ENCODE measurements at regions not wholly inside any gene's neighbourhood (a gene's known extent, or its start where the extent isn't known, plus 50 kb on each side); places are given as distances from the start of the nearest gene placed in this dataset.
A peak's percentile ranks its signal among the peaks of the same experiment; 100 is the strongest.

DNA sequence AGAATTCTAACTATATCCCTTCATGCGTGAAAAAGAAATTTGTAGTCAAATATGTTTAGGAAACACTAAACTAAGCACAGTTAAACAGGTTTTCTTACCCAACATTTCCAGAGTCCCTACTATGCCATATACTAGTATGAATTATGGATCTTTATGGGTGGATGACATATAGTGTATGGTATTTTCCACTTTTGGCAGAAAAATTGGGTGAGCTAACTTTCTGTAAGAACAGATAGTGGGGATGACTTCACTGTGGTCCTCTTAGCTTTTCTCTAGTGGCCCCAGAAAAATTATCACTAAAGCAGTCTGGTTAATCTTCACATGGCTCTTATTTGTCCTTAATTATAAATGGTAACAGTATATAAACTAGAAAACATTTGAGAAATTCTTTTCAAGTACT lies 240.0 kb upstream of the GULP1 start:
- no peak for DNase-seq (ENCODE audit: low read depth)

DNA sequence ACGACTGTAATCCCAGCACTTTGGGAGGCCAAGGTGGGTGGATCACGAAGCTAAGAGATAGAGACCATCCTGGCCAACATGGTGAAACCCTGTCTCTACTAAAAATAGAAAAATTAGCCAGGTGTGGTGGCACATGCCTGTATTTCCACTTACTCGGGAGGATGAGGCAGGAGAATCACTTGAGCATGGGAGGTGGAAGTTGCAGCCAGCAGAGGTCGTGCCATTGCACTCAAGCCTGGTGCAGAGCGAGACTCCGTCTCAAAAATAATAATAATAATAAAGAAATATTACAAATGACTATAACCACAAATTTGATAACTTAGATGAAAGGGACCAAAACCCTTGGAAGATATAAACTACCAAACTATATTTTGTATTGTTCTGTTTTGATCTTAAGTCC lies 226.3 kb upstream of the GULP1 start:
- no peak for DNase-seq (ENCODE audit: low read depth)

DNA sequence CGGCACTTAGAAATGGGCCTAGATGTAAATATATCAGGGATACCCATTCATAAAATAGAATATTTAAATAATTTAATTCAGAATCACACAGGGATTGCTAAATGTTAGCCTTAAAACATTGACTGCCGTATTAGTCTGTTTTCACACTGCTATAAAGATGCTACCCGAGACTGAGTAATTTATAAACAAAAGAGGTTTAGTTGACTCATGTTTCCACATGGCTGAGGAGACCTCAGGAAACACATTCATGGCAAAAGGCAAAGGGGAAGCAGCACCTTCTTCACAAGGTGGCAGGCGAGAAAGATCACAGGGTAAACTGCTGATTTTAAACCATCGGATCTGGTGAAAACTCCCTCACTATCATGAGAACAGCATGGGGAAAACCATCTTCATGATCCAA lies 223.6 kb upstream of the GULP1 start:
- no peak for DNase-seq (ENCODE audit: low read depth)

DNA sequence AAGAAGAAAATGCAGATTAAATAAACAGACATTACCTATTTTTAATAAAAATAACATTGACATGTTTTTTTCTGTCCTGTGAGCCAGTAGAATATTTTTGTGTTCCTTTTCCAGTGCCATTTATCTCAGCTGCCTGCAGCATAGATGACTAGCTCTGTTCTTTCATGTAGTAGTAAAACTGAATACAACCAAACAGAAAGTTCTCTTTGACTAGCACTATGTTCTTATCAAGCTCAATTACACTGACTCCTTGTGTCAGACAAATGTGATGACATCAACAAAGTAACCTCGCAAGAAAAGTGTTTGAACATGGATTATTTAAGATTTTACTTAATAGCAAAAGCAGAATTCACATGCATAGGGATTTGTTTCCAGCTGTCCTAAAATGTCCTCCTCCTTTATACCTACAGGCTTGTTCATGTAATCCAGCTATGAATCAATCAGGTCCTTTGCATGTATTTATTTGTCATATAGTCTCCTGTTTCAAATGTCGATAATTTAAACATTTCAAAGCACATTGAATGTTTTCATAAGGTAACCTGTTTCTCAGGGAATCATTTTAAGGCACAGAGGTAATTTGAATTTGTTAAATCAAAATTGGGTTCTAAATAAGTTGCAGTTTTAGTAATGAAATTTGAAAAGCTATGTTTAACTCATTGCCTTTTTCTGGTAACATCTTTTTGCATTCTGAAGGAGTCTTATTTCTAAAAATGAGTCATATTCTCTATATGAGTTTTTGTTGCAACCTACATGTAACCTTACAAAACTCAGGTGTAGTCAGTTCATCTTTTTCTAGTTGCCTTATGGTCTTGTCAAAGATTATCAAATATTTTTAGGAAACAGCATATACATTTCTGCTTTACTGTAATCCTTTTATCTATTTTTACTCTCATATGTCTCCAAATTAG lies 215.3 kb upstream of the GULP1 start:
- DNase-seq (ENCODE audit: low read depth) = no peak

DNA sequence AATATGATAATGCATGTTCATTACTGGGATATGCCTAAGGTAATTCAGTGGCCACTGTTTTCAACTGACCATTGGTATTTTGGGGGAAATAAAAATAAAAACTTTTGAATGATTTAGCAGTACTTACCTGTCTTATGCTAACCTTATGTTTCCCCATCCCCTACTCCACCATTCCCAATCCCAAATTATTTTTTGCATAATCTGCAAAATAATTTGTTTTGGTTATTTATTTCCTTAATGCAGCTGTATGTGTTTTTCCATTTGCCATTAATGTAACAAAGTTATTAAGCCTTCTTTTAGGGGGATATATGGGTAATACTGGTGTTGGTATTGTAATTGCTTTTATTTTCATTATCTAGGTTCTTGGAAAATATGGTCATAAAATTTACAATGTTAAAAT lies 213.9 kb upstream of the GULP1 start:
- DNase-seq (ENCODE audit: low read depth) = no peak

DNA sequence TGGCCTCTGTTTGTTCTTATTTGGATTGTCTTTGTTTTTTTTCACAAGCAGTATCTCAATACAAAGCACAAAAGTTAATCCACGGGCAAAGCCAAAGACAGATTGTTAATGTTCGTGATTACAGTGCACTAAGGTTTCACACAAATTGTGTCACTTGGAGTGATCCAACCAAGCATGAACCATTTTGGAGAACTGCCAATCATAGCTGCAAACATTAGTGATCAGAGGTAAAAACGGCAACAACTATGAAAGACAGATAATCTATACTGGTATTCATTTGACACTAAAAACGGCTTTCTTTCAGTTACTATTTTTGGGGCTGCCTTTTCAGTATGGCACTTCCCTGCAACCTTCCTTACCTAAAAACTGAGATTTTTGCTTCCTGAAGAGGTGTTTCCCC lies 213.1 kb upstream of the GULP1 start:
- no peak for DNase-seq (ENCODE audit: low read depth)

DNA sequence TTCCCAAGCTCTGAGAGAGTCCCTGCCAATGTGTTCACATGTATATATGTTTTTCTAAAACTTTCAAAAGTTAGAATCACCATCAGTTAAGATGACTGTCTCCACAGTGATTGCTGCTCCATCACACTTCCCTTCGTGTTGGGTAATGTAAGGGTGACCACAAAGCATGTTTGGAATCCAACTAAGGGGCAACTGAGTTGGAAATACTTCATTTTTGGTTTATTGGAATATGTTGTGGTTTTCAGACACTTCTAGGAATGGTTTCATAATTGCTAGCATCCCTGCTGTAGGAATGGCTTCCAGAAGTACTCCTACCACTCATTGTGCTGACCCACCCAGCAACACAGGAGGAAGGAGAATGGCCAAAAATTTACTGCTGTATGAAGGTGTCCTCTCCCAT lies 212.5 kb upstream of the GULP1 start:
- peak; percentile 88 for DNase-seq (ENCODE audit: low read depth)

DNA sequence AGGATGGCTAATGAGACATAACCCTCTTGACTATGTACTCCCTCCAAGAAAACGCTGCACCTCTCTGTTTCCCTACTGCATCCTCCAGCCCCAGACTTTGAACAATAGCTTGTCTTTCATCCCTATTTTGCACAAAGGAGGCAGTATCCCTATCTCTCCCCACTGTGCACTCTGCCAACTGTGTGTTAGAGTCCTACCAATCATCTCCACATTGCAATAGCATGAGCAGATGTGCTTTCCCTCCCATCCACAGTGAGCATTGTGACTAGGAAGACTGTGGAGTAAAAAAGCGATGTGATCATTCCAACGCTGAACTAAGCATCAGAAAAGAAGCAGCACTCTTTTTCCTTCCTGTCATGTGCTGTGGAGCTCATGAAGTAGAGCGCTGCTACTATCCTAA lies 206.3 kb upstream of the GULP1 start:
- no peak for DNase-seq (ENCODE audit: low read depth)

DNA sequence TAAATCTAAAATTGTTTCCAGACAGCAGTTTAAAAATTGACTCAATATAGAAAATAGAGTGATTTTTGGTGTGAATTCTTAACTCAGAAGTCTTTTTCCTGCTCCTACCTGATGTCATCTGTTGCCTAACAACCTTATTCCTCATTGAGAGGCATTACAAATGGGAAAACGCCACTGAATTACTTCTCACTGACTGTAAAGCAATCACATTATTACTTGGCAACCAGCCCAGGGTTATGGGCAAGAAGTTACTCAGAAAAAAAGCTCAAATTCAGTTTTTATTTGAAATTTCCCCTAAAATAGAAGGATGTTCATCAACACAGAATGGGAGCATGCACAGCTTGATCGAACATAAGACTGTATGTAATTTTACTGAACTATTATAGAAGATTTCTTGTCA lies 201.8 kb upstream of the GULP1 start:
- no peak for DNase-seq (ENCODE audit: low read depth)

DNA sequence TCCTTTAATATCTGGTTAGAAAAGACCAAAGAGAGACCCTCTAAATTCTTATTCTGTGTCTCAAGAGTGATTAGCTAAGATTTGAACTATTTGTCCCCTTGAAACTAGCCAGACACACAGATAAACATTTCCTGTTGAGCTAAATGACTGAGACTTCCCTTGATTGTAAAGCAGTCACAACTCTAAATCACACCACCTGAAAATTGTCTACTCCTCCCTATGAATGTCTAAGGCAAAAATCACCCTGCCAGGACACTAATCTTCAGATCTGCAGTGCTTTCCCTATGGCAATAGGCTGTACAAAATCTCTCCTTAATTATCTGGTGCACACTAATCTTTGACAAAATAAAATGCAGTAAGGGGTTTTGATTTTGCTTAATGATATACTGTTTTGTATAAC lies 200.5 kb upstream of the GULP1 start:
- DNase-seq (ENCODE audit: low read depth) = no peak

DNA sequence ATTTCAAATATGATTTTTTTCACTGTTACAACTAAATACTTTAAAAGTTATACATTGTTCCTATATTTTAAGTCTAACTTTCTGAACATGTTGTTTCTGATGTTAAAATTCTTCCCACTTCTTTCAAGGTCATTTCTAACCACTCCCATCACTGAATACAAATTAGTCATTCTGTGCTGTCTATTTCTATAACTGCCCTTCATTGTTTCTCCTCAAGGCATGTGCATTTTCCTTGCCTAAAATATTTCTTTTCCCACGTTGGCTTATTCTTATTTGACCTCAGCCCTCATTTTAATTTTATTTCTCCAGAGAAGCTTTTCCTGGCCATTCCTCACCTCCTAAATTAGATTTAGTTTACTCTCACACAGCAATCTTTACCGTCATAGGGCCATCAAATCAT lies 198.9 kb upstream of the GULP1 start:
- no peak for DNase-seq (ENCODE audit: low read depth)

DNA sequence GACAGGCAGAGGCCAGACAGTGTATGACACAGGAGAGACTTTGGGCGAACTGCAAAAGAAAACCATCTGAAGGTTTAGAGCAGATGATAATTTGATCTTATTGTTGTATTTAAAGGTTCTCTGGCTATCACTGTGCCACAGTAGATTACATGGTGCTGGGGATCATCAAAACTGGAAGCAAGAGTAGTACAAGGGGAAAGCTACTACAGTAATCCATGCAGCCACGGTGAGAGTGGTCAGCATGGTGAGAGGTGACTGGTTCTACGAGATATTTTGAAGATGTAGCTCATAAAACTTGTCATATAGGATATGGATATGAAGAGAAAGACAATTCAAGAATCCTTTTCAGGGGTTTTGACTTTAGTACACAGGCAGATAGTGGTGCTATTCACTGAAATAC lies 194.8 kb upstream of the GULP1 start:
- DNase-seq (ENCODE audit: low read depth) = no peak

DNA sequence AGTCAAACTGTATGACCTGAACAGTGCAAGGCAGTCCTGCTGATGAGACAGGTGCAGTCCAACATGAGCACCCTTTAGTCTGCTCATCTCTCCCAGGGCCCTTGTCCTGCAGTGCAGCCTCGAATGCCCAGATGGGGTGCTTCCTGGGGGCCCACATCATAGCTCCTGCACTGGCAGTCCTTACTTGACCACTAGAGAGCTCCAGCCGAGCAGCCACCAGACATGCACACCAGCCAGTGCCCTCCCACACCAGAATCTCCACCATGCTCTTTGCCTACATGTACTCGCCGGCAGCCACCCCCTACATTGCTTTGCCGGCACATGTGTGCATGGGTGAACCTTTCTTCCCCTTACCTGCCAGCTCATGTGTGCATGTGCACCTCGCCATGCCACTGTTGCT lies 188.8 kb upstream of the GULP1 start:
- DNase-seq (ENCODE audit: low read depth) = no peak

DNA sequence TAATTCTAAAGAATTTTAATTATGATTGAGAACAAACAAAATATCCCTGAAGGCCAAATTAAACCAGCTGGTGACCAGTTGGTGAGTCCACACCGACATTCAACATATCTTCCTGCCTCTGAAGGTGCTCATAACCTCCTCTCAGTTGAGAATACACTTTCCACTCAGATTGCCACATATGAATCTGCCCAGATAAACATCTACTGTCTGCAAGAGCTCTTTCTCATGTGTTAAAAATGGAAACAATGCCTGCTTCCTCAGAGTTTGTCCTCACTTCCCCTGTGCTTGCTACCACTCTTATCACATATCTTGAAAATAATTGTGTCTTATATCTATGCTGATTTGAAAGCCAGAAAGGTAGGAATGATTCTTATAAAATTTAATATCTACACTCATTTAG lies 177.7 kb upstream of the GULP1 start:
- peak; percentile 19 for DNase-seq (ENCODE audit: low read depth)

DNA sequence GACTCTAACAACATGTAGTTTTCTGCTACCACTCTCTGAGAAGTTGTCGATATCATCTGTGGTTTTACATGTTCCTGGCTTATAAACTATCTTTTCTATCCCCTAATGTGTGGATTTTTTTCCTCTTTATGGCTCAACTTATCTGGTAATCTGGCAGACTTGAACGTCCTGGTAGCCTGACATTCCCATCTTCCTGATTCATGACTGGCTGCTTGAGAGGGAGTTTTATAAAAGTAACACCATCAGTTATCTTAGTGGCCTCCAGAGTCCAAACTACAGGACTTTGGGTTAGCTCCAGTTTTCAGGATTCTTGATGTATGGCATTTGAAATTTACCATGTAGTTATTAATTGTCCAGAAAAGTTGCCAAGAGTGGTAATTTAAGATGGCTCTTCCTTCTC lies 174.0 kb upstream of the GULP1 start:
- no peak for DNase-seq (ENCODE audit: low read depth)

DNA sequence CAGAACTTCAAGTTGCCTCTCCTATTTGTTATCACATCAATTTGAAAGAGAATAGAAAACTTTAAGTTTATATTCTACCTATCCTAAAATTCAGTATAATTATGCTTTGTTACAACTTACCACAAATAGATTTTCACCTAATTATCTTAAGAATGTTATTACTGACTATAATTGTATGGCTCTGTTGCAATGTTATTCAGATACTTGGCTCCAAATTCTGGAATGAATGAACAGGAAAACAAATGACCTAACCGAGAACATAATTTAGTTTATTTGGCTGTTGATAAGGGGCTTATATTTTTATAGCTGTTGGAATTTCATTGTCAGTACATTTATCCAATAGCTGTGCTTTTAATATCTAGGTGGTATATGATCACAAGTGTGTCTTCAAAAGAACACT lies 173.2 kb upstream of the GULP1 start:
- no peak for DNase-seq (ENCODE audit: low read depth)

DNA sequence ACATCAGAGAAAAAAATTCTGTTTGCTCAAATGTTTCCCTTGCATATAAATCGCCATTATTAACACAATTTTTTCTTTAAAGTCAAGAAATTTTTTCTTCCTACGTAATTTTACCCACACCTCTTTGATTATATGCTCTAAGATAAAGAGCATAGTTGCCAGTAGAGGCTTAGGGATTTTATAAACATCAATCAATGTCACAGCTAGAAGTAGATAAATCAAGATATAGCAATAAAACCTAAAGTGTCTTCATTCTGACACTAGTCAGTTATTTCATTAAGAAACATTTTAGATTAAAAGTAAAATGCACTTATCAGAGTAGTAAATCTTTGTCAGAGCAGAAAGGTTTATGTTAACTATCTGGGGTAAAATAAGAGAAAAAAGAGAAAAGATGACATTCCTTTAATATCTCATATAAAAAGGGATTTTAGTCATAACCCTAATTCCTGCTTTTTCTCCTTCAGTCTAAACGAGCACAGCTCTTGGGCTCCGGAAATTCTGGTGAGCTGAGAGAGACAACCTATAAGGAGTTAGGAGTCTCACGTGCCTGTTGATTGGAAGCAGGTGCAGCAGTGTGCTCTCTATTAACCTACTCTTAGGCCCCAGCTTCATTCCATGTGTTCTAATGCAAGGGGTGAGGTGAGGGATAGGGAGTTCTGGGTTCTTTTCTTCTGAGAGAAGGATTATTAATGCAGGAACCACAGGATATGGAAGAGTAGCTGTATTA lies 172.4 kb upstream of the GULP1 start:
- no peak for DNase-seq (ENCODE audit: low read depth)

DNA sequence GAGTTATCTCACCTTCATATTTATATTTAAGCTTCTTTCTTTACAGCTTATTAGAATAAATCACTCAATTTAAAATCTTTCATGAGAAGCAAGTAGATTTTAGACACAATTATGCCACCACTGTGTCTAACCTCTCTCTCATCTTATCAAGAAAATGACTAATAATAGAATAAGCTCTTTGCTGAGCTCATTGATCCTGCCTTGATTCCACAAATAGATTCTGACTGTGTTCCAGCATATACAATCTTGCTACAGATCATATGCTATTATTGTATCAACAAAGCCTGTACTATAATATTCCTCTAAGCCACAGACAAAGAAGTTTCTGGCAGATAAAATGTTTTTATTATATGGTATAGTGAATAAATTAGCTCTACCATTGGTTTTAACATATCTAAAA lies 168.7 kb upstream of the GULP1 start:
- DNase-seq (ENCODE audit: low read depth) = no peak

DNA sequence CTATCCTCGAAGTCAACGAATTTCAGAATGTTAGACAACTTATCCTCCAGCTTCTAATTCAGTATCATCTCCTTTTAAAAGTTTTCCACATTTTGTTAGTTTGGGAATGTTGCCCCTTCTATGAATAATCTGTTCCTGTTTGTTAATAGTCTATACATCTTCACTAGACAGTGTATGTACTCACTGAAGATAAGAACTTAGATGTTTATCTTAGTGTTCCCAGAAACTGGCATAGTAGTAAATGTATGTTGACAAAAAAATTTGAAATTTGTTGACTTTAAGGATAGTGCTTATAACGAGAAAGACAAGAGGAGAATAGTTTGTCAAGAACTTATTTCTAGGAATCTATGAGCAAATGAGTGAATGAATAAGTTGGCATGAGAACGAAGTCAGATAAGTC lies 162.0 kb upstream of the GULP1 start:
- no peak for DNase-seq (ENCODE audit: low read depth)

DNA sequence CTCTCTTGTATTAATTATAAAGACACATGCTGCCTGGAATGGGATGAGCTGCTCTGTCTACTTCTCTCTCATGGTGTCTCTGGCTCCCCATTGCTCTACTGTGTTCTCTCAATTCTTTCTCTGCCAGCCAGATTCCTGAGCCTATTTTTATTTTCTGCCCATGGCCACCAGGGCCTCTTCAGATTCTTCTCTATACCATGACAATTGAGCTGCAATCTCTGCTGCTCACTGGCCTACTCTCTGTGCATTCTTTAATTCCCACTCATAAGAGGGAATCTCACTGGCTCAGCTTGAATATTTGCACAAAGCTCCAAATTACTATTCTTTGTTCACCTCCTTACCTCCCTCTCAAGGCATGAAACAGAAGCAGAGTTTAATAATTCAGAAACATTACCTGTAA lies 161.4 kb upstream of the GULP1 start:
- no peak for DNase-seq (ENCODE audit: low read depth)

DNA sequence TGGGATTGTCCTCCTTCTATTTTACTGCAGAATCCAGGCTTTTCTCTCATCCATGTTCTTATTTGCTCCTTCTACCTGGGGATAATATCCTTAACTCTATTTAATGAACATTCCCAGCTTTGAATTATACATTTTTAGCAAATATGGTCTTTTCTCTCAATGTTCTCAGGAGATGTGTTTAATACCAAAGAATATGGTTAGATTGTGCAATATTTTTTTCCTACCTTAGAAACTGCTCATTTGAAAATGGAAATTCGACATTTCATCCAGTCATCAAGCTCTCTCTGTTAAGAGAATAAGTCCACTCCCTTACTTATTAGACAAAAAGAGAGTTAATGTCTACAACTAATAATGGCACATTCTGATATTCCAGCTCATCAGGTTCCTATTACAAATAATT lies 160.4 kb upstream of the GULP1 start:
- DNase-seq (ENCODE audit: low read depth) = no peak

DNA sequence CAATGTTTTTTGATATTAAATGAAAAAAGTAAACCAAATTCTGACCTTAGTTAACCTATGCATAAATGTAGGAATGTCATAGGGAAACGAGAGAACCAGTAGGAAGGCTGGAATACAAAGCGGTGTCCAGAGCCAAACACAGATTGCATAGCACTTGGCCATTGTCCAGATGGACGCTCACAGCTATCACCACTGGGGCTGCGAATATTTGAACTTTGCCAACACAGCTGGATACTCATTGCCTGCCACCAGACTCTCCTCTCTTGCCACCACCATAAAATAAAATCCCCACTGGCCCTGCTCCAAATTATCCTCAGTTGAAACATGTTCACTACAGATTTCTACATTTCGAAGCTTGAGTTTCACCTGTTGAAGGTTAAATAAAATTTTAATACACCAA lies 159.3 kb upstream of the GULP1 start:
- no peak for DNase-seq (ENCODE audit: low read depth)

DNA sequence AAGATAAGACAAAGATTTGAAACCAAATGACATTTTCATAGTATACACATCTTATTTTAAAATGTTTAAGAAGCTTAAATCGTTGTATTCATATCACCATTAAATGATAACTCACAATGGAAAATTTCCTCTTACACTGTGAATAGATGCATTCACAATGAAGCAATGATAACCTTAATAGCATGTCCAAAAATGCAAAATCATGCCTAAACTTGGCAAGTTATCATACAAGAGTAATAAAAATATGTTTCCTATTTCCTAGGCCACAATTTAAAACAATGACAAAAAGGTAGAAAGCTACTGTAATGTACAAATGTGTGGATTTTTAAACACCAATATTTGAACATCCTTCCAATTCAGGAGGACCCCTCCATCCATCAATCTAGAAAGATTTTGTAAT lies 157.4 kb upstream of the GULP1 start:
- no peak for DNase-seq (ENCODE audit: low read depth)

DNA sequence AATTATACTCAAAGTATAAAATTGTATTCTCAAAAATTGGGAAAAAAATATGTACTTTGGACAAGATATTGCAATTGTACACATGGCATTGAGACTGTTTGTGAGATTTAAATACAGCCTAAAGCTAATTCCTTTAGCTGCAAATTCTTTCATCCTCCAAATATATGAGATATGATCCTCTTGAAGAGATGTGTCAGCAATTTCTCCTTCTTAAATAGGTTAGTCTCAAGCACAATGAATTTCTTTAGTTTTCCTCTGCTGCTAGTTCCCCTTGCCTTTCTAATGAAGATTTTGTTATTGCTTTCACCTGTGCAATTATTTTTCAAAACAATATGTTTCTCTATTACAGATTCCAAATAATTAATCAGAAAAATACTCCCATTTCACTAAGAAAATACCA lies 153.4 kb upstream of the GULP1 start:
- DNase-seq (ENCODE audit: low read depth) = no peak

Measured in GM04503 (cell line).